ENCODE measurements at regions not wholly inside any gene's neighbourhood (a gene's known extent, or its start where the extent isn't known, plus 50 kb on each side); places are given as distances from the start of the nearest gene placed in this dataset.

GRCh38 chr7:22625251-22625650, 101.7 kb upstream of the IL6 start:
- POLR2A ChIA-PET (ENCODE audit: partially characterized antibody): no interaction called here
- intact Hi-C loops (cut with micrococcal nuclease): no loop called here
- no peak overlapping the region for H3K27ac Mint-ChIP-seq
- Histone ChIP-seq H3K27me3 (ENCODE audit: insufficient read depth, low read length) (no peaks in the 10 kb centered on the region), H3K9me3 (ENCODE audit: control insufficient read depth in 1 of 2, low read length in 2 of 2) (no peaks in the 10 kb centered on the region), H3K36me3 (ENCODE audit: insufficient read depth, low read length) (no peaks in the 10 kb centered on the region), H3K4me3 (ENCODE audit: low read length in 2 of 2) (no peak overlapping the region), H3K27ac (ENCODE audit: low read depth, low read length) (no peak overlapping the region), H3K4me1 (ENCODE audit: insufficient read depth, low read length) (no peaks in the 10 kb centered on the region)
- peaks cover 3 to 5% of the 10 kb centered on the region in 2 donors for H3K27me3 Mint-ChIP-seq
- DNase-seq: no peak
- H3K9me3 Mint-ChIP-seq: peaks cover 0 to 2% (median under 1%) of the 10 kb centered on the region in 8 donors
- H3K4me3 Mint-ChIP-seq: no peak overlapping the region
- no peaks in the 10 kb centered on the region for H3K4me1 Mint-ChIP-seq
- CTCF ChIA-PET (ENCODE audit: partially characterized antibody): no interaction called here
- no peaks in the 10 kb centered on the region for H3K36me3 Mint-ChIP-seq

- Mint-ChIP-seq H3K4me1 (no peaks in the 10 kb centered on the region), H3K4me3 (no peak overlapping the region), H3K36me3 (no peaks in the 10 kb centered on the region), H3K27ac (no peak overlapping the region), H3K9me3 (peaks cover 0 to 4% (median 2%) of the 10 kb centered on the region in 8 donors), H3K27me3 (peaks cover 3% of the 10 kb centered on the region in 2 donors)
- Histone ChIP-seq H3K4me3 (ENCODE audit: low read length in 2 of 2) (no peak overlapping the region), H3K27me3 (ENCODE audit: insufficient read depth, low read length) (no peaks in the 10 kb centered on the region), H3K4me1 (ENCODE audit: insufficient read depth, low read length) (no peaks in the 10 kb centered on the region), H3K27ac (ENCODE audit: low read depth, low read length) (no peak overlapping the region), H3K9me3 (ENCODE audit: control insufficient read depth in 1 of 2, low read length in 2 of 2) (no peaks in the 10 kb centered on the region), H3K36me3 (ENCODE audit: insufficient read depth, low read length) (no peaks in the 10 kb centered on the region)
- CTCF ChIA-PET (ENCODE audit: partially characterized antibody): no interaction called here
- intact Hi-C loops (cut with micrococcal nuclease): no loop called here
- DNase-seq: no peak
- POLR2A ChIA-PET (ENCODE audit: partially characterized antibody): no interaction called here
Observed at GRCh38 chr7:22624781-22625180, 102.2 kb upstream of the IL6 start.

- no peak overlapping the region for H3K4me3 Mint-ChIP-seq
- CTCF ChIA-PET (ENCODE audit: partially characterized antibody): no interaction called here
- H3K4me1 ChIP-seq (ENCODE audit: insufficient read depth, low read length): no peaks in the 10 kb centered on the region
- no peak overlapping the region for H3K4me3 ChIP-seq (ENCODE audit: low read length in 2 of 2)
- H3K4me1 Mint-ChIP-seq: no peaks in the 10 kb centered on the region
- H3K27ac ChIP-seq (ENCODE audit: low read depth, low read length): no peak overlapping the region
- H3K36me3 ChIP-seq (ENCODE audit: insufficient read depth, low read length): no peaks in the 10 kb centered on the region
- DNase-seq: no peak
- H3K27me3 ChIP-seq (ENCODE audit: insufficient read depth, low read length): no peaks in the 10 kb centered on the region
- intact Hi-C loops (cut with micrococcal nuclease): no loop called here
- H3K36me3 Mint-ChIP-seq: no peaks in the 10 kb centered on the region
- POLR2A ChIA-PET (ENCODE audit: partially characterized antibody): no interaction called here
- peaks cover 2 to 20% (median 17%) of the 10 kb centered on the region in 8 donors for H3K9me3 Mint-ChIP-seq
- H3K27me3 Mint-ChIP-seq: peaks cover 2 to 3% of the 10 kb centered on the region in 2 donors
- no peak overlapping the region for H3K27ac Mint-ChIP-seq
- peaks cover 0 to 5% of the 10 kb centered on the region in 2 donors for H3K9me3 ChIP-seq (ENCODE audit: control insufficient read depth in 1 of 2, low read length in 2 of 2)
Observed at GRCh38 chr7:22622116-22622785, 104.7 kb upstream of the IL6 start.

- CTCF ChIA-PET (ENCODE audit: partially characterized antibody): no interaction called here
- no peak overlapping the region for H3K27ac ChIP-seq (ENCODE audit: low read depth, low read length)
- no peaks in the 10 kb centered on the region for H3K4me1 Mint-ChIP-seq
- H3K36me3 Mint-ChIP-seq: peaks cover 0 to 3% of the 10 kb centered on the region in 2 donors
- H3K4me3 ChIP-seq (ENCODE audit: low read length in 2 of 2): no peak overlapping the region
- H3K4me3 Mint-ChIP-seq: no peak overlapping the region
- no peak for DNase-seq
- no peaks in the 10 kb centered on the region for H3K27me3 ChIP-seq (ENCODE audit: insufficient read depth, low read length)
- POLR2A ChIA-PET (ENCODE audit: partially characterized antibody): no interaction called here
- H3K9me3 ChIP-seq (ENCODE audit: control insufficient read depth in 1 of 2, low read length in 2 of 2): peaks cover 0 to 5% of the 10 kb centered on the region in 2 donors
- no peaks in the 10 kb centered on the region for H3K4me1 ChIP-seq (ENCODE audit: insufficient read depth, low read length)
- intact Hi-C loops (cut with micrococcal nuclease): no loop called here
- H3K9me3 Mint-ChIP-seq: peaks cover 0 to 30% (median 23%) of the 10 kb centered on the region in 8 donors
- no peaks in the 10 kb centered on the region for H3K36me3 ChIP-seq (ENCODE audit: insufficient read depth, low read length)
- H3K27me3 Mint-ChIP-seq: peaks cover 5 to 6% of the 10 kb centered on the region in 2 donors
- no peak overlapping the region for H3K27ac Mint-ChIP-seq
Observed at GRCh38 chr7:22618528-22618927, 108.5 kb upstream of the IL6 start.

GRCh38 chr7:22617166-22617565, 109.8 kb upstream of the IL6 start:
- no peaks in the 10 kb centered on the region for H3K27me3 ChIP-seq (ENCODE audit: insufficient read depth, low read length)
- ChIA-PET CTCF (ENCODE audit: partially characterized antibody) (no interaction called here), POLR2A (ENCODE audit: partially characterized antibody) (no interaction called here)
- peaks cover 0 to 5% of the 10 kb centered on the region in 2 donors for H3K9me3 ChIP-seq (ENCODE audit: control insufficient read depth in 1 of 2, low read length in 2 of 2)
- intact Hi-C loops (cut with micrococcal nuclease): no loop called here
- H3K36me3 ChIP-seq (ENCODE audit: insufficient read depth, low read length): no peaks in the 10 kb centered on the region
- no peak overlapping the region for H3K4me3 ChIP-seq (ENCODE audit: low read length in 2 of 2)
- H3K4me1 ChIP-seq (ENCODE audit: insufficient read depth, low read length): no peaks in the 10 kb centered on the region
- H3K4me3 Mint-ChIP-seq: no peak overlapping the region
- no peak overlapping the region for H3K27ac Mint-ChIP-seq
- peaks cover 0 to 3% of the 10 kb centered on the region in 2 donors for H3K36me3 Mint-ChIP-seq
- DNase-seq: no peak
- peaks cover 0 to 30% (median 23%) of the 10 kb centered on the region in 8 donors for H3K9me3 Mint-ChIP-seq
- no peaks in the 10 kb centered on the region for H3K4me1 Mint-ChIP-seq
- H3K27me3 Mint-ChIP-seq: peaks cover 6% of the 10 kb centered on the region in 2 donors
- no peak overlapping the region for H3K27ac ChIP-seq (ENCODE audit: low read depth, low read length)

GRCh38 chr7:22613496-22613895, 113.5 kb upstream of the IL6 start:
- Histone ChIP-seq H3K9me3 (ENCODE audit: control insufficient read depth in 1 of 2, low read length in 2 of 2) (peaks cover 0 to 5% of the 10 kb centered on the region in 2 donors), H3K27me3 (ENCODE audit: insufficient read depth, low read length) (no peaks in the 10 kb centered on the region), H3K4me3 (ENCODE audit: low read length in 2 of 2) (no peak overlapping the region), H3K27ac (ENCODE audit: low read depth, low read length) (no peak overlapping the region), H3K36me3 (ENCODE audit: insufficient read depth, low read length) (no peaks in the 10 kb centered on the region), H3K4me1 (ENCODE audit: insufficient read depth, low read length) (no peaks in the 10 kb centered on the region)
- H3K36me3 Mint-ChIP-seq: peaks cover 0 to 3% of the 10 kb centered on the region in 2 donors
- POLR2A ChIA-PET (ENCODE audit: partially characterized antibody): no interaction called here
- DNase-seq: no peak
- no peak overlapping the region for H3K4me3 Mint-ChIP-seq
- CTCF ChIA-PET (ENCODE audit: partially characterized antibody): no interaction called here
- intact Hi-C loops (cut with micrococcal nuclease): no loop called here
- H3K9me3 Mint-ChIP-seq: peaks cover 0 to 23% (median 18%) of the 10 kb centered on the region in 8 donors
- peaks cover 10% of the 10 kb centered on the region in 2 donors for H3K27me3 Mint-ChIP-seq
- H3K4me1 Mint-ChIP-seq: no peaks in the 10 kb centered on the region
- no peak overlapping the region for H3K27ac Mint-ChIP-seq

GRCh38 chr7:22612776-22613175, 112.8 kb upstream of the STEAP1B start:
- peaks cover 0 to 3% of the 10 kb centered on the region in 2 donors for H3K36me3 Mint-ChIP-seq
- Histone ChIP-seq H3K4me1 (ENCODE audit: insufficient read depth, low read length) (no peaks in the 10 kb centered on the region), H3K9me3 (ENCODE audit: control insufficient read depth in 1 of 2, low read length in 2 of 2) (peaks cover 0 to 4% of the 10 kb centered on the region in 2 donors), H3K4me3 (ENCODE audit: low read length in 2 of 2) (no peak overlapping the region), H3K36me3 (ENCODE audit: insufficient read depth, low read length) (no peaks in the 10 kb centered on the region), H3K27ac (ENCODE audit: low read depth, low read length) (no peak overlapping the region), H3K27me3 (ENCODE audit: insufficient read depth, low read length) (no peaks in the 10 kb centered on the region)
- H3K27ac Mint-ChIP-seq: no peak overlapping the region
- peaks cover 10% of the 10 kb centered on the region in 2 donors for H3K27me3 Mint-ChIP-seq
- CTCF ChIA-PET (ENCODE audit: partially characterized antibody): no interaction called here
- H3K4me3 Mint-ChIP-seq: peak overlapping the region in 1 of 8 donors; percentile 33
- peaks cover 0 to 16% (median 11%) of the 10 kb centered on the region in 8 donors for H3K9me3 Mint-ChIP-seq
- intact Hi-C loops (cut with micrococcal nuclease): no loop called here
- no peaks in the 10 kb centered on the region for H3K4me1 Mint-ChIP-seq
- POLR2A ChIA-PET (ENCODE audit: partially characterized antibody): no interaction called here
- DNase-seq: no peak

- Mint-ChIP-seq H3K4me1 (no peaks in the 10 kb centered on the region), H3K4me3 (no peak overlapping the region), H3K27me3 (peaks cover 10% of the 10 kb centered on the region in 2 donors), H3K36me3 (no peaks in the 10 kb centered on the region), H3K27ac (peak overlapping the region in 1 of 7 donors; percentile 43), H3K9me3 (peaks cover 0 to 5% (median 1%) of the 10 kb centered on the region in 8 donors)
- no peaks in the 10 kb centered on the region for H3K4me1 ChIP-seq (ENCODE audit: insufficient read depth, low read length)
- no peak overlapping the region for H3K27ac ChIP-seq (ENCODE audit: low read depth, low read length)
- no peaks in the 10 kb centered on the region for H3K27me3 ChIP-seq (ENCODE audit: insufficient read depth, low read length)
- no peaks in the 10 kb centered on the region for H3K36me3 ChIP-seq (ENCODE audit: insufficient read depth, low read length)
- ChIA-PET POLR2A (ENCODE audit: partially characterized antibody) (no interaction called here), CTCF (ENCODE audit: partially characterized antibody) (no interaction called here)
- H3K9me3 ChIP-seq (ENCODE audit: control insufficient read depth in 1 of 2, low read length in 2 of 2): no peaks in the 10 kb centered on the region
- intact Hi-C loops (cut with micrococcal nuclease): no loop called here
- H3K4me3 ChIP-seq (ENCODE audit: low read length in 2 of 2): no peak overlapping the region
- no peak for DNase-seq
Observed at GRCh38 chr7:22611758-22612079, 111.7 kb upstream of the STEAP1B start.
